ENCODE measurements at regions not wholly inside any gene's neighbourhood (a gene's known extent, or its start where the extent isn't known, plus 50 kb on each side); places are given as distances from the start of the nearest gene placed in this dataset.

DNA sequence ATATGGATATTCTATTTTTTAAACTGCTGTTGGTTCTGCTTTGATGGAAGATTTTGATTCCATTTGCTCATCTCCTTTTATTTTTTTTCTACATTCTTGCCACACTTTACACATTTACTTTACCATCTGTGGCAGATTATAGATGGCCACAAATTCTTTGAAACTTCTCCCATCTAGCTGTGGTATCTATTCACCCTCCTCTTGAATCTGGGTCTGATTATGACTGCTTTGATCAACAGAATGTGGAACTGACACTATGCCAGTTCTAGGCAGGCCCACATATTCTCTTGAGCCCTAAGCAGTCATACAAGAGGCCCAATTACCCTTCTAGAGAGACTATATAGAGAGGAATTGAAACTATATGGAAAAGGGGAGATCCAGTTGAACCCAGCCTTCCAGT lies 439.0 kb upstream of the PTGER4 start:
- no peak overlapping the region for H3K4me3 ChIP-seq (replicated peaks in 1 of 2; ENCODE audit: low read depth in 2 of 2, low read length in 2 of 2)
- DNase-seq (ENCODE audit: low read depth in 2 of 2), result no peak
- TF ChIP-seq, protein P1, sequence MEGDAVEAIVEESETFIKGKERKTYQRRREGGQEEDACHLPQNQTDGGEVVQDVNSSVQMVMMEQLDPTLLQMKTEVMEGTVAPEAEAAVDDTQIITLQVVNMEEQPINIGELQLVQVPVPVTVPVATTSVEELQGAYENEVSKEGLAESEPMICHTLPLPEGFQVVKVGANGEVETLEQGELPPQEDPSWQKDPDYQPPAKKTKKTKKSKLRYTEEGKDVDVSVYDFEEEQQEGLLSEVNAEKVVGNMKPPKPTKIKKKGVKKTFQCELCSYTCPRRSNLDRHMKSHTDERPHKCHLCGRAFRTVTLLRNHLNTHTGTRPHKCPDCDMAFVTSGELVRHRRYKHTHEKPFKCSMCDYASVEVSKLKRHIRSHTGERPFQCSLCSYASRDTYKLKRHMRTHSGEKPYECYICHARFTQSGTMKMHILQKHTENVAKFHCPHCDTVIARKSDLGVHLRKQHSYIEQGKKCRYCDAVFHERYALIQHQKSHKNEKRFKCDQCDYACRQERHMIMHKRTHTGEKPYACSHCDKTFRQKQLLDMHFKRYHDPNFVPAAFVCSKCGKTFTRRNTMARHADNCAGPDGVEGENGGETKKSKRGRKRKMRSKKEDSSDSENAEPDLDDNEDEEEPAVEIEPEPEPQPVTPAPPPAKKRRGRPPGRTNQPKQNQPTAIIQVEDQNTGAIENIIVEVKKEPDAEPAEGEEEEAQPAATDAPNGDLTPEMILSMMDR (IDR thresholded peaks at IDR 0.05; ENCODE audit: low read depth, low read length), result no peak

DNA sequence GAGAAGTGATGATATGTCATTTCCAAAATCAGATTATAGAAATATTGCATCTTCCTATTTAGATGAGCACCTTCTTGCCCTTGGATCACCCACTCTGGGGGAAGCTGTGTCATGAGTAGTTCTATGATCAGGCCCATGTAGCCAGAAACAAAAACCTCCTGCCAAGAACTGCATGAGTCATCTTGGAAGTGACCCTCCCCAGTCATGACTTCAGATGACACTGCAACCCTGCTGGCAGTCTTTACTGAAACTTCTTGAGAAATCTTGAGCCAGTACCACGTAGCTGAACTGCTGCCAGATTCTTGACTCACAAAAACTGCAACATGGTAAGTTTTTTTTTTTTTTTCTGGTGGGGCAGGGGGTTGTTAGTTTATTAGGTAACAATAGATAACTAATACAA lies 439.6 kb upstream of the PTGER4 start:
- peak; percentile 12 to 86 for DNase-seq (ENCODE audit: low read depth in 2 of 2)
- H3K4me3 ChIP-seq (replicated peaks in 1 of 2; ENCODE audit: low read depth in 2 of 2, low read length in 2 of 2), result no peak overlapping the region
- TF ChIP-seq, protein P1 (IDR thresholded peaks at IDR 0.05; ENCODE audit: low read depth, low read length), result no peak

DNA sequence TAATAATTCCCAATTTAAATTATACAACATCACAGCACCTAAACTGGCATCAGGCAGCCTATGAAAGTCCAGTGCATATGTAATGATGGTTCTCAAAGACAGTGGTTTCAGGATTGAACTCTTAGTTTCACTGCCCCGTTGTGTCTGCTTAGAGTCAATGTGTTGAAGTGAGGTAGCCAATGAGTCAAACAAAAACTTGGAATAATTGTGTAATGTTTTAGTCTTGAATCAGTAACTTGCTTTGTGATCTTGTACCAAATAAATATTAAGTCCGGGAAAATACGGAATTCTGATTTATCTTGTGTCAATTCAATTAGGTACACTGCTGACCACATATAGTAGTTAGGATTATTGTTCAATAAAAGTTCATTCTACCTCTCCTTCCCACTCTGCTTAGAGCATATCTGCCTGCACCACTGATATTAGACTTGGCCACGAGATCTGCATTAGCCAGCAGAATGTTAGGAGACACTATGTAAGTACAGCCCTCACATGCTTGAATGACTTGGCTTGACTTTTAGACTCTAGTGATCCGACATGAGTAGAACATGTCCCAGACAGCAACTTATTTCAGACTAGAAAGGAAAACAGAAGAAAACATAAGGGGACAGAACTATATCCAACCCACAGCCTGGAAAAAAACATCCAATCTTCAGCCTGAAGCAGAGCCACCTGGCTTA lies 441.5 kb upstream of the PTGER4 start:
- DNase-seq (ENCODE audit: low read depth in 2 of 2), result no peak
- TF ChIP-seq, protein P1 (IDR thresholded peaks at IDR 0.05; ENCODE audit: low read depth, low read length), result no peak
- H3K4me3 ChIP-seq (replicated peaks in 1 of 2; ENCODE audit: low read depth in 2 of 2, low read length in 2 of 2), result no peak overlapping the region

DNA sequence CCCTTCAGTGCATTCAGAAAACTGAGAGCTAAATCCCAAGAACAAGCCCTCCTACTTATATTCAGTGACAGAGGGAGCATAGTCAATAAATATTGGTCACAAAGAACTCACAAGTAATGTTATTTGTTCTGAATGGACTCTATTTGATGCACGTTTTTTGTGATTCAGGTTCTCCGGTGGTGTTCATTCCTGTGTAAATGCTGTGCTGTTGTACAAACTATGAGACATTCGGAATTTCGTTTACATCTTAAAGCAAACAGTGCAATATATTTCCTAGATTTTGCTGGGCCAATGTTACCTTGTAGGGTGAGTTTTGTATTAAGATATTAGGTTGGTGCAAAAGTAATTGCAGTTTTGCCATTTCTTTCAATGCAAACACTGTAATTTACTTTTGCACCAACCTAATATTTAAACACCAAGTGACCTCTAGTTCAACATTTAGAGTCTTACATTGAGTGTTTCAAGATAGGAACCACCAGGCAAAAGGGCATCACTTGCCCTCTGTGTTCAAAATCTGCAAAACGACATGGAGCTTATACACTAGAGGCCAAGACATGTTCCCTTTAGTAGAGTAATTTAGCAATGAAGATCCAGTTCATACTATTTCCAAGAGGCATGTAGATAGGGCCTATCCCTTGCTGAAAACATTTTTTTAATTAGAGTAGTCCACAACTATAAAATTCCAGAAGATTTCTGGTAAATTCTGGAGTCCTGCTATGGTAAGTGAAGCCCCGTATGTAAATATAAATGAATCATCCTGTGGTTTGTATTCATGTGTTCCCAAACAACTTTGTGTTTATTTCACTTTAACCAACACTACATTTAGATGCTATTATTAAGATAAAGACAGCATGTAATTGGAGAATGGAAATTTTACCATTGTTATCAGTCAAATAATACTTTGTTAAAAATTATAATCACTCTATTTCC lies 444.0 kb upstream of the PTGER4 start:
- no peak overlapping the region for H3K4me3 ChIP-seq (replicated peaks in 1 of 2; ENCODE audit: low read depth in 2 of 2, low read length in 2 of 2)
- peak in 1 of 2 donors; percentile 21 for DNase-seq (ENCODE audit: low read depth in 2 of 2)
- TF ChIP-seq, protein P1 (IDR thresholded peaks at IDR 0.05; ENCODE audit: low read depth, low read length), result no peak

DNA sequence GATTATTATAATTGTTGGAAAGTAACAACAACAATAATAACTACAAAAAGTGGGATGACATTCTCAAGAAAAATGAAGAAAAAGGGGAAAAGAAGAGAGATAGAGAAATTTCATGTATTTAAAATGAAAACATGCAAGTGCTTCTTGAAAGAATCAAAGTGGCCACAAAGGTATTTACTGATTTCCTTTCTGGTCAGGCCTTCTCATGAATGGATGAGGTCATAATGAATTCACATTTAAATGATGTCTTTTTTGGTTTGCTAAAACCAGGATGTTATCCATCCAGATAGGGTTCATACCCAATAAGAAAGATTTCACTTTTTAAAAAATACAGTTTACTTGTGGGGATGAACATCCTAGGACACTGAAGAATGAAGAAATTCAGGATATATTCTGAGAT lies 446.4 kb upstream of the PTGER4 start:
- TF ChIP-seq, protein P1 (IDR thresholded peaks at IDR 0.05; ENCODE audit: low read depth, low read length), result no peak
- no peak overlapping the region for H3K4me3 ChIP-seq (replicated peaks in 1 of 2; ENCODE audit: low read depth in 2 of 2, low read length in 2 of 2)
- peak in 1 of 2 donors; percentile 52 for DNase-seq (ENCODE audit: low read depth in 2 of 2)

DNA sequence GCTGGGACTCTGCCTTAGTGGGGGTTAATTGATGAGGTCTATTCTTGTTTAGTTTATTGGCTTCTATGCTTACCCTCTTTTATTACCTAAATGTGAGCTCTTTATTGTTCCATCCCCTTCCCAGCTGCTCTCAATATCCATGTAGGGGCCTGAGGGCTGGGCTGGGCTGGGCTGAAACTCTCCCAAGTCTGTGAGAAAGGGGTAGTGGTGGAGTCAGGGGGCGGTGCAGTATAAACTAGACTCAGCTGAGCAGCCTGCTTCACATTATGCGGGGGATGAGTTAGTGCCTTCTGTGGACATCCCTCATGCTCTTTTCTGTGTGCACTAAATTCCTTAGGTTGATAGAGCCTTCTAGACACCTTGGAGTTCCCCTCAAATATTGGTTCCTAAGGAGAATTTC lies 451.8 kb upstream of the PTGER4 start:
- H3K4me3 ChIP-seq (replicated peaks in 1 of 2; ENCODE audit: low read depth in 2 of 2, low read length in 2 of 2), result no peak overlapping the region
- TF ChIP-seq, protein P1 (IDR thresholded peaks at IDR 0.05; ENCODE audit: low read depth, low read length), result no peak
- no peak for DNase-seq (ENCODE audit: low read depth in 2 of 2)
